KMS-11 (cell line): ENCODE measurements at regions not wholly inside any gene's neighbourhood (a gene's known extent, or its start where the extent isn't known, plus 50 kb on each side); places are given as distances from the start of the nearest gene placed in this dataset.

Experiments
- H2AFZ ChIP-seq: fragments of 200-600 bp; sonication (generic); 2 replicates; pipeline ENCODE4 v1.6.1; 2016; ENCODE audit warnings: antibody characterized with exemption, mixed run types, low read depth
- H3K27ac ChIP-seq: fragments of 200-600 bp; sonication (generic); 2 replicates; pipeline ENCODE4 v1.6.1; 2016; ENCODE audit warnings: mild to moderate bottlenecking, mixed run types
- H3K27me3 ChIP-seq: fragments of 200-600 bp; sonication (generic); 2 replicates; pipeline ENCODE4 v1.6.1; 2017; ENCODE audit warnings: mild to moderate bottlenecking, low read depth, mixed run types, moderate library complexity; ENCODE audit not compliant: insufficient read depth
- H3K36me3 ChIP-seq: fragments of 200-600 bp; sonication (generic); 2 replicates; pipeline ENCODE4 v1.6.1; 2017; ENCODE audit warnings: mild to moderate bottlenecking, mixed run types; ENCODE audit not compliant: insufficient read depth
- H3K4me1 ChIP-seq: fragments of 200-600 bp; sonication (generic); 2 replicates; pipeline ENCODE4 v1.6.1; 2016; ENCODE audit warnings: mild to moderate bottlenecking, low read depth, mixed run types; ENCODE audit not compliant: poor library complexity, severe bottlenecking
- H3K4me2 ChIP-seq: fragments of 200-600 bp; sonication (generic); 2 replicates; pipeline ENCODE4 v1.7.0; 2016; ENCODE audit warnings: mild to moderate bottlenecking, mixed run types
- H3K4me3 ChIP-seq: fragments of 200-600 bp; sonication (generic); IDR thresholded peaks from 2 replicates; pipeline ENCODE4 v1.6.1; 2017; ENCODE audit warnings: low read depth, low read length, mixed read lengths; ENCODE audit not compliant: insufficient read depth
- H3K79me2 ChIP-seq: fragments of 200-600 bp; sonication (generic); 2 replicates; pipeline ENCODE4 v1.6.1; 2016; ENCODE audit warnings: low read depth, mixed run types; ENCODE audit not compliant: insufficient read depth
- H3K9ac ChIP-seq: fragments of 200-600 bp; sonication (generic); 2 replicates; pipeline ENCODE4 v1.6.1; 2016; ENCODE audit warnings: mild to moderate bottlenecking, mixed run types
- H4K20me1 ChIP-seq: fragments of 200-600 bp; sonication (generic); 2 replicates; pipeline ENCODE4 v1.6.1; 2016; ENCODE audit warnings: mild to moderate bottlenecking, mixed run types; ENCODE audit not compliant: insufficient read depth
- TF ChIP-seq, protein P1 (sequence below): fragments of 200-600 bp; sonication (generic); conservative IDR thresholded peaks from 2 replicates; pipeline ENCODE4 v1.6.1; 2017; ENCODE audit warnings: low read depth, mild to moderate bottlenecking, antibody characterized with exemption, low read length, moderate library complexity, mixed read lengths

DNA sequence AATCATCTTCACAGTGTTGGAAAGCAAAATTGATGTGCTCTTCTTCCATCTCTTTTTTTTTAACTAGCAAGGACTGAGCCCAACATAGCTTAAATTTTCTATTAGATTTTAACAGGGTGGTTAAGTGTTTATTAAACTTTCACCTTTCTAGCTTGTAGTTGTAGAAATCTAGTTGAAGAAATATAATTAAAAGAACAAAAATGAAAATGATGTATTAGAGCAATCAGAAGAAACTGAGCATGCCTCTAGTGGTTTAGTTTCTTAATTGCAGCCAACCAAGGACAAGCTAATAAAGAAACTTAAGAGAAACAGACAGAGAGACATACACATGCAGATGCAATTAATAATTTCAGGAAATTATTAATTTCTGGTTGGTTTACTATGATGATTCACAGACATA is 673.0 kb upstream of the LMO3 start:
- Histone ChIP-seq H3K4me2 (no peak overlapping the region), H3K27me3 (no peaks in the 10 kb centered on the region), H2AFZ (no peak overlapping the region), H4K20me1 (no peaks in the 10 kb centered on the region), H3K79me2 (no peaks in the 10 kb centered on the region), H3K4me3 (no peak overlapping the region), H3K36me3 (no peaks in the 10 kb centered on the region), H3K4me1 (no peaks in the 10 kb centered on the region), H3K9ac (no peak overlapping the region), H3K27ac (no peak overlapping the region)
- TF ChIP-seq, protein P1, sequence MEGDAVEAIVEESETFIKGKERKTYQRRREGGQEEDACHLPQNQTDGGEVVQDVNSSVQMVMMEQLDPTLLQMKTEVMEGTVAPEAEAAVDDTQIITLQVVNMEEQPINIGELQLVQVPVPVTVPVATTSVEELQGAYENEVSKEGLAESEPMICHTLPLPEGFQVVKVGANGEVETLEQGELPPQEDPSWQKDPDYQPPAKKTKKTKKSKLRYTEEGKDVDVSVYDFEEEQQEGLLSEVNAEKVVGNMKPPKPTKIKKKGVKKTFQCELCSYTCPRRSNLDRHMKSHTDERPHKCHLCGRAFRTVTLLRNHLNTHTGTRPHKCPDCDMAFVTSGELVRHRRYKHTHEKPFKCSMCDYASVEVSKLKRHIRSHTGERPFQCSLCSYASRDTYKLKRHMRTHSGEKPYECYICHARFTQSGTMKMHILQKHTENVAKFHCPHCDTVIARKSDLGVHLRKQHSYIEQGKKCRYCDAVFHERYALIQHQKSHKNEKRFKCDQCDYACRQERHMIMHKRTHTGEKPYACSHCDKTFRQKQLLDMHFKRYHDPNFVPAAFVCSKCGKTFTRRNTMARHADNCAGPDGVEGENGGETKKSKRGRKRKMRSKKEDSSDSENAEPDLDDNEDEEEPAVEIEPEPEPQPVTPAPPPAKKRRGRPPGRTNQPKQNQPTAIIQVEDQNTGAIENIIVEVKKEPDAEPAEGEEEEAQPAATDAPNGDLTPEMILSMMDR = peak; percentile 52; the same call in 1 of the 2 replicates

DNA sequence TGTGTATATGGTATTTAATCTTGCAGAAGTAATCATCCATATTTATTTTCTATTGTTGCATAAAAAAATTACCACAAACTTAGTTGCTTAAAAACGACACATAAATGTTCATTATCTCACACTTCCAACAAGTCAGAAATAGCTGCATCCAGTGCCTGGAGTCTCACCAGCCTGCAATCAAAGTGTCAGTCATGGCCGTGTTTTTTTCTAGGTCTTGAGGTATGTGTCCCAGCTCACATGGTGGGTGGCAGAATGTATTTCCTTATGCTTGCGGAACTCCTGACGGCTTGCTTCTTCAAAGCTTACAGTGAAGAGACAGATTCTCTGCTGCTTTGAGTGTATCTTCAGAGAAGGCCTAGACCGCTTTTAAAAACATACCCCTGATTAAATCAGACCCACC is 670.2 kb upstream of the LMO3 start:
- H3K9ac ChIP-seq = no peak overlapping the region
- no peaks in the 10 kb centered on the region for H4K20me1 ChIP-seq
- H3K36me3 ChIP-seq = no peaks in the 10 kb centered on the region
- H3K4me2 ChIP-seq = no peak overlapping the region
- TF ChIP-seq, protein P1 = no peak
- H3K4me1 ChIP-seq = no peaks in the 10 kb centered on the region
- H3K79me2 ChIP-seq = no peaks in the 10 kb centered on the region
- H3K27me3 ChIP-seq = no peaks in the 10 kb centered on the region
- no peak overlapping the region for H3K4me3 ChIP-seq
- no peak overlapping the region for H2AFZ ChIP-seq
- H3K27ac ChIP-seq = no peak overlapping the region

DNA sequence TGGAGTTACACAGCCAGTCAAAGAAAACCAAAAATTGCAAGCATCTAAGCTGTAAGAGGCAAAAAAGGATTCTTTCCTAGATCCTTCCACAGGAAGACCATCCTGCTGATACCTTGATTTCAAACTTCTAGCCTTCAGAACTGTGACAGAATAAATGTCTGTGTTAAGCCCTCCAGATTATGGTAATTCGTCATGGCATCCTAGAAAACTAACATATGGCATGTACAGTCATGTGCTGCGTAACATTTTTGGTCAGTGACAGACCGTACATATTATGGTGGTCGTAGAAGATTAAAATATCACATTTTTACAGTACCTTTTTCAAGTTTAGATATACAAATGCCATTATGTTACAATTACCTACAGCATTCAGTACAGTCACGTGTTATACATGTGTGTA is 660.9 kb upstream of the LMO3 start:
- H3K4me2 ChIP-seq = no peak overlapping the region
- H3K27ac ChIP-seq = no peak overlapping the region

DNA sequence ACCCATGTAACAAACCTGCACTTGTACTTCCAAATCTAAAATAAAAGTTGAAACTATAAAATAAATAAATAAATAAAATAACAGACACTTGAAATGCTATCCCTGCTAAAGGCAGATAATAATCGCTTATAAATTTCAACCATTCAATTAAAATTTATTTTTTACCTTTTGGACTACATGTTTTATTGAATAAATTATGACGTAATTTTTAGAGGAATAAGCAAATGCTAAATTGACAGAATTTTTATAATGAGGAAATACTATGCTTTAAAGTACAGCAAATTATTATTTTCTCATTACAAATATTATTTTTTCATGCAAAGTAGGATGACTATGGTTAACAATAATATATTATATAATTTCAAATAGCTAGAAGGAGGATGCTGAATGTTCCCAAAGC is 658.6 kb upstream of the LMO3 start:
- TF ChIP-seq, protein P1 = no peak

More for the DNA sequence above, 660.9 kb upstream of the LMO3 start:
- Histone ChIP-seq H2AFZ (no peak overlapping the region), H3K36me3 (no peaks in the 10 kb centered on the region), H3K9ac (no peak overlapping the region), H3K4me3 (no peak overlapping the region), H3K4me1 (no peaks in the 10 kb centered on the region), H3K79me2 (no peaks in the 10 kb centered on the region), H3K27me3 (no peaks in the 10 kb centered on the region), H4K20me1 (no peaks in the 10 kb centered on the region)
- TF ChIP-seq, protein P1 = no peak

More for the DNA sequence above, 658.6 kb upstream of the LMO3 start:
- H3K27ac ChIP-seq = no peak overlapping the region
- H3K4me3 ChIP-seq = no peak overlapping the region
- H4K20me1 ChIP-seq = no peaks in the 10 kb centered on the region
- H3K79me2 ChIP-seq = no peaks in the 10 kb centered on the region
- no peak overlapping the region for H3K9ac ChIP-seq
- H3K36me3 ChIP-seq = no peaks in the 10 kb centered on the region
- no peaks in the 10 kb centered on the region for H3K27me3 ChIP-seq
- H2AFZ ChIP-seq = no peak overlapping the region
- no peaks in the 10 kb centered on the region for H3K4me1 ChIP-seq
- H3K4me2 ChIP-seq = no peak overlapping the region
